Islet of Langerhans (tissue), 1 donor: ENCODE measurements at regions not wholly inside any gene's neighbourhood (a gene's known extent, or its start where the extent isn't known, plus 50 kb on each side); places are given as distances from the start of the nearest gene placed in this dataset.
"Not testable (repeated sequence)": the region's sequence is repeated elsewhere in the genome, so short reads cannot be mapped to it uniquely, and the experiment has no call there.

Experiments
- FAIRE-seq: peaks from one replicate; lab custom pipeline; 2011; peaks lifted over from hg19 to GRCh38; lab: Jason Lieb, UNC

DNA sequence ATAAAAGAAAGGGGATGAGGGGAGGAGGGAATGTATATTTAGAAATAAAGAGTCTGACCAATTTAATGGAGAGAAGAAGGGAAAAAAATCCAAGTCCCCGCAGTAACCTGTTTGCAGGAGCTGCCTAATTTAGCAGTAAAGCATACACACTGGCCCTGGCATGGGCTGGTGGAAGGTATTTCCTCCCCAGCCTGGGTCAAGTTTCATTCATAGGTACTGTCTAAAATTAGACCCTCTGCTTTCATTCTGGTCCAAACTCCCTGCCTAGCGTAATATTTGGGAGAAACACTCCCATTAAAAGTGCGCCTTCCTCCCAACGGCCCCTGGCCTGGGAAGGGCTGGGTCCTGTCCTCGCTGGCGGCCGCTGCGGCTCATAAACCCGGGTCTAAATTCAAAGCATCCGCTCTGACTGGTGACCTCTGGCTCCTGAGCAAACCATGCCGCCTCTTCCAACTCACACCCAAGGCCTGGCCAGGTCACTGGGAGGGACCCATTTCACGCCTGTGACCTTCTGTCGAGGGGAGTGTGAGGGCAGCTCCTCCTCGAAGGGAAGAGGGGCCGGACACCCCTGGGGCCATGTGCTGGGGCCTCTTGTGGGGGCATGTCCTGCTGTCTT is 123.2 kb downstream of the FGF18 start:
- FAIRE-seq: no peak

- no peak for FAIRE-seq
Measured at GRCh38 chr5:171543148-171543815, 123.8 kb downstream of the FGF18 start.

- FAIRE-seq: no peak
Measured at GRCh38 chr5:171544913-171545765, 125.7 kb downstream of the FGF18 start.

- FAIRE-seq: no peak
Measured at GRCh38 chr5:171549274-171549673, 129.8 kb downstream of the FGF18 start.

GRCh38 chr5:171553817-171554216 is 134.4 kb downstream of the FGF18 start:
- FAIRE-seq: not testable (repeated sequence)

DNA sequence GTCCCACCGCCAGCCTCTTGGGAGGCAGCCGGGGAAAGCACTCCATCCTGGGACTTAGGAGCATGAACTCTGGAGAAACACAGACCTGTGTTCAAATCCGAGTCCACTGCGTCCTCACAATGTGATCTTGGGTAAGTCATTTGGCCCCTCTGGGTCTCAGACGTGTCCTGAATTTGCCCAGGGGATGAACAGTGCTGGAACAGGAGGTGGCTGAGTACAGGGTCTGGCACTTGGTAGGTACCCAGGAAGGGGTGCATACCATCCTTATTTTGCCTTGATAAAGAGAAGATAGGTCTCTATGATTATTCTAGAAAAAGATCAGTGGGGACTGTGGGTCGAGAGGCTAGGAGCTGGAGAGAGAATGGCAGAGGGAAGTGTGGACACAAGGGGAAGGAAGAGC is 135.7 kb downstream of the FGF18 start:
- no peak for FAIRE-seq

DNA sequence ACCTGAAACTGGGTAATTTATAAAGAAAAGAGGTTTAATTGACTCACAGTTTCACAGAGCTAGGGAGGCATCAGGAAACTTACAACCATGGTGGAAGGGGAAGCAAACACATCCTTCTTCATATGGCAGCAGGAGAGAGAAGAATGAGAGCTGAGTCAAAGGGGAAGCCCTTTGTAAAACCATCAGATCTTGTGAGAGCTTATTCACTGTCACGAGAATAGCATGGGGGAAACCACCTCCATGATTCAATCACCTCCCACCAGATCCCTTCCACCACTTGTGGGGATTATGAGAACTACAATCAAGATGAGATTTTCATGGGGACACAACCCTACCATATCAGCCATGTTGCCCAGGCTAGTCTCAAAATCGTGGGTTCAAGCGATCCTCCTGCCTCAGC is 143.4 kb downstream of the FGF18 start:
- FAIRE-seq: no peak

- no peak for FAIRE-seq
Measured at GRCh38 chr5:171568389-171568788, 148.9 kb downstream of the FGF18 start.

DNA sequence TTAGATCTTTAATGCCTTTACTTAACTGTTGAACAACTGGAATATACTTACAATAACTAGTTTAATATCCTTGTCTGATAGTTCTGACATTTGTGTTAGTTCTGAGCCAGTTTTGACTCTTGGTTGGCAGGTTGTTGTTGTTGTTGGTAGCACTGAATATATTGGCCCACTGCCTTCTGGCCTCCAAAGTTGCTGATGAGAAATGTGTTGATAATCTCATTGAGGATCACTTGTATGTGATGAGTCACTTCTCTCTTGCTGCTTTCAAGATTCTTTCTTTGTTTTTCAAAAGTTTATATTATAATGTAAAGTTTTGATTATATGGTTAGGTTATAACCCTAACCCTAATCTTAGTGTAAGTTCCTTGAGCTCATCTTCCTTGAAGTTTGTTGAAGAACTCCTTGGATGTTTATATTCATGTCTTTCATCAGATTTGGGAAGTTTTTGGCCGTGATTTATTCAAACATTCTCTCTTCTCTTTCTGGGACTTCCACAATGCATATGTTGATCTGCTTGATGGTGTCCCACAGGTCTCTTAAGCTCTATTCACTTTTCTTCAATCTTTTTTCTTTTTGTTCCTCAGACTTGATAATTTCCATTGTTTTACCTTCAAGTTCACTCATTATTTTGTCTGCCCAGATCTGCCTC is 149.7 kb downstream of the FGF18 start:
- FAIRE-seq: no peak

DNA sequence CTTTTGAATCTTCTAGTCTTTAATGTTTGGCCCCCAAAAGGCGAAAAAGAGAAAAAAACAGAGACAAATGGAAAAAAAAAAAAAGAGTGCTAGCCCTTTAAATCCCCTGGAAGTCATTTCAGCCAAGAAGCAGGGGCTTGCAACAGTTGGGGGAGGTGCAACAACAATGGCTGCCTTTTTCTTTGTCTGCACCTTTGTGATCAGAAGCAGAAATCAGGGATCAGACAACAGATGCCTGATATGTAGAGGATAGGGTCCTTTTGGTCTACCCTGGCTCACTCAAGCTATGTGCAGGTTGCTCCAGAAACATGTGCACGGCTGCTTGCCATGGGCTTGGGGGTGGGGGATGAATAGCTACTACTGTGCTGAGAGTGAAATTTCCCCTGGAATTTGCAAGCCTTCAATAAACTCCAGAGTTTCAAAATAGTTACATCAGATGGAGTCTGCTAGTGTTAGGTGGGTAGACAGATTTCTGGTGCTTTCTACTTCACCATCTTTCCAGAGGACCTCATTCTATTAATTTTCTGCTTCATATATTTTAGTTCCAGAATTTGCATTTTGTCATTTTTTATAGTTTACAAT is 150.9 kb downstream of the FGF18 start:
- FAIRE-seq: no peak

GRCh38 chr5:171571663-171572062 is 152.2 kb downstream of the FGF18 start:
- FAIRE-seq: no peak

DNA sequence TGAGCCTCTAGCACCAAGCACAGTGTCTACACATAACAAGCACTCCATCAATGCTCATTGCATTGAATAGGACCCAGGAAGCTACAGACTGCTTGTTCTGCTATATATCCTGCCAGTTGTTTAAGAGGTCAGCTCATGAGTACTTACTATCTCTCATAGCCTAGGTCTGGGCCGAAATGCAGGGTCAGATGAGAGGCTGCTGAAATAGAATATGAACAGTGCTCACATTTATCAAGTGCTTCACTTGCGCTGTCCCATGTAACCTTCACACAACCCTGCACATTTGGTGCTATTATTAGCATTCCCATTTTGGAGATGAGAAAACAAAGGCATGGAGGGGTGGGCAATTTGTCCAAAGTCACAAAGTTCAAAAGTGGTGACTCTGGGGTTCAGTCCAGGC is 153.6 kb downstream of the FGF18 start:
- no peak for FAIRE-seq

DNA sequence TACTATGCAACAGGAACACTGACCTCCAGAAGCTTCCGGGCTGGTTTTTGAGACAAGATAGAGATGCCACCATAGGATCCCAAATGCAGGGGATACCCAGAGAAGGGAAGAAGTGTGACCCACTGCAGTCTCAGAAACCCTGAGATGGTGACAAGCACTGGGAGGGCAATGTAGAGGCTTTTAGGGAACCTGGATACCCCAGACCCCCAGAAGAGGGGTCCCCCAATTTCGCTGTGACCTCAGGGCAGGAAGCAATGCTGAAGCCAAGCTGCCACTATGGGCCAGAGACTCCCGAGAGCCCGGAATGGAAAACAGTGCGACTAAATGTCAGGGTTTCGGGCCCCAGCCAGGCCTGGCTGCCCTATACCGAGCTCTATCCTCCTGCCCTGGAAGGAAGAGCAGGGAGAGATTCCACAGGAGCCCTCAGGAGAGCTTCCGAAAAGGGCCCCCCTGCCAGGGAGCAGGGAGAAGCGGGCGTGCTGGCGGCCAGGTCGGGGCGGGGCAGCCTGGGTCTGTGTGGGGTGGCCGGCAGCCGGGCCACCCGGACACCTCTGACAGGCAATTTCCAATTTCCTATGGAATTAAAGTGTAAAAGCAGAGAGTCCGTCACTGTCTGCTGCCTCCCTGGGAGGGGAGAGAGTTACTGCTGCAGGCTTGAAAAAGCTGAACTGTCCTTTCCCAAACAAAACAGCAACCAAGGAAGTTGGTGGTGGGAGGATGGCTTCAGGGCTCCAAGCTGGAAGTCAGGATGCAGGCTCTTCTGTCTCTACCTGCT is 154.2 kb downstream of the FGF18 start:
- no peak for FAIRE-seq

- no peak for FAIRE-seq
Measured at GRCh38 chr5:171574376-171574775, 154.9 kb downstream of the FGF18 start.

DNA sequence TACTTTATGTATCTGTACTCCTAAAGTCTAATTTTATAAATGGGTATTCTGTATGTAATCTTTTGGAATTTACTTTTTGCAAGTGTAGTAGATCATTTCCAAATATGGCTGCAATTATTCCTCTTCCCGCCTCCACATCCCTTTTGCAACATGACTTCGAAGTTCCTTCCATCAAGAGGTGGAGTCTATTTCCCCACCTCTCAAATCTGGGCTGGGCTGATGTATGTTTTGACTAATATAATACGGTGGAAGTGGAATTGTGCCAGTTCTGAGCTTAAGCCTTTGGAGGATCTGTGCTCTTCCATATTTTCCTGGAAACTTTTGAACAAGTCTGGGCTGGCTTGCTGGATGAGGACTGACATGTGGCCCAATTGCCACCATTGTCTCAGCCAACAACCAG is 155.9 kb downstream of the FGF18 start:
- no peak for FAIRE-seq

GRCh38 chr5:171575808-171576207 is 156.4 kb downstream of the FGF18 start:
- FAIRE-seq: no peak

DNA sequence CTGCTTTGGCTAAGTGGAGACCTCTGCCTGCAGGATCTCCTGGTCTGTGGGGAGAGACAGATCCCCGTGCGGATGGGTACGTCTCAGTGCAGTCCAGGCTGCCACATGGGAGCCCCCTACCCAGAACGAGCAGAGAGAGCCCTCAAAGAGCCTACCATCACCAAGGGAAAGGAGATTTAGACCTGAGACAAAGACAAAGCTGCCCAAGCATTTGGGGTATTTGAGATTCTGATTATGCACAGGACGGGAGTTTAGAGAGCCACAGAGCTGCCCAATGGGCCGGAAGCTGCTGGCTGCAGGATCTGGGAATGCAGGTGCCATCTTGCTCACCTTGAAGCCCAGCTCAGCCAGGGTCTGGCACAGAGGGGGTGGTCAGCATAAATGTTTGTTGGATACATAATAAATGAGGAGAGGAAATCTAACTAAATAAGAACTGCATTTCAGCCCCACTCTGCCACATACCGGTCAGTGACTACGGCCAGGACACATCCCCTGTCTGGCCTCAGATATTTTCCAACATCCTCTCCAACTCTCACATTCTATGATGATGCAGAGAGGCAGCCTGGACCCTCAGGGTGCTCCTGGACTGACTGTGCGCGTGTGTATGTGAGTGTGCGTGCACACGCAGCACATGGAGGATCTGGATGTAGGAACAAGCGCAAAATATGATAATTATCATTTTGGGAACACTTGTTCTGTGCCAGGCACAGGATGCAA is 157.8 kb downstream of the FGF18 start:
- FAIRE-seq: no peak

DNA sequence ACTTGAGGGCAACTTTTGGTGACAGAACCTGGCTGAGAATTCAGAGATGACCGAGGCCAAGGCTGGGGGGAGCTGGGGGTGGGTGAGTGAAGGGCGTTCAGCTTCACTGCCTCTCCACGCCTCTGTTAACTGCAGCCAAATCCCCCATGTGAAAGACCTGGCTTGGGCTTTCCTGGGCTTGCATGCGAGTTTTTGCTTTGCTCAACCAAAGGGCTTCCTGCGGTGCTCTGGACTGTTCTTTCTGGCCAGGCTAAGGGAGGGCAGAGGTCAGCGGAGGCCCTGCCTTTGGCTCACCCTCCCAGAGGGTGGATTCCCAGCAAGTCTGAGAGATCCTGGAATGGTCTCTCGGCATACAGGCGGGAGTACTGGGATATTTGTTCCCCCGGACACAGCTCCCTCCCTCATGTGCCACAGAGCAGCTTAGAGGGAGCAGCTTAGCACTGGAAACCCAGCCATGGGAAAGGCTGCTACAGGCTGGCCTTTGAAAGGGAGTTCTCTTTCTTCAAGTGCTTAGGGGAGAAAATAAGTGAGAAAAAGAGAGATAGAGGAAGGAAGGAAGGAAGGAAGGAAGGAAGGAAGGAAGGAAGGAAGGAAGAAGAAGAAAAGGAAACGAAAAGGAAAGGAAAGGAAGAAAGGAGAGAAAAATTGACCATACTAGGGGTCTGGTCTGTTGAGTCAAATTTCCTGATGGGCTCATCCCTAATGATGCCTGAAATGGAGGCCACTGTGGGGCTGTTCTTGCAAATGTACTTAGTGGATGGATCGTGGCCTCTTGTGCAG is 158.8 kb downstream of the FGF18 start:
- FAIRE-seq: no peak

DNA sequence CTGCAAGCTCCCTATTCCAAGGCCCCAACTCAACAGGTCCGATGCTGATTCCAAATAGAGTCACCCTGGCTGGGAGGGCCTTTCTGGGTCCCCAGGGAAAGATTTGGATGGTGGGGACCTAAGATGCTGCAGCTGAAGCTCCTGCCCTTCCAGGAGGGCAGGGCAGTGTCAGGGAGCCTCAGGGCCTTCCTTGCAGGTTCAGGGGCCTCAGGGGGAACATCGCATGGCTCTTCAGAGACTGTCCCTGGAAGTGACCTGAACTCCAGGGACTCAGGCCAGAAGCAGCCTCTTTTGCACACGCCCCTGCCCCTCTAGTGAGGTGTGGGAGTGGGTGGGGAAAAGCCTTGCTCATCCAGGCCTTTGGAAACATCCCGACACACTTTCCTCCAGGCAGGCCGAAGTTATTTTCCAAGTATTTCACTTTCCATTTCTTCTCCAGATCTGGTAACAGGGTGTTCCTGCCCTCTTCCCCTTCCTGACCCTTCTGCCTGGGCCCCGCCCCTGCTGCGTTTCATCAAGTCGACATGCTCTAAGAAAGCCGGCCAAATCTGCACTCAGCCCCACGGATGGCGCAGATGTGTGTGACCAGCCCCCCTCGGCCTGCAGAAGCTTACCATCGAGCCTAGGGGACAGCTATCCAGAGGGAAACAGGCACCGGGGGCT is 159.5 kb downstream of the FGF18 start:
- no peak for FAIRE-seq

DNA sequence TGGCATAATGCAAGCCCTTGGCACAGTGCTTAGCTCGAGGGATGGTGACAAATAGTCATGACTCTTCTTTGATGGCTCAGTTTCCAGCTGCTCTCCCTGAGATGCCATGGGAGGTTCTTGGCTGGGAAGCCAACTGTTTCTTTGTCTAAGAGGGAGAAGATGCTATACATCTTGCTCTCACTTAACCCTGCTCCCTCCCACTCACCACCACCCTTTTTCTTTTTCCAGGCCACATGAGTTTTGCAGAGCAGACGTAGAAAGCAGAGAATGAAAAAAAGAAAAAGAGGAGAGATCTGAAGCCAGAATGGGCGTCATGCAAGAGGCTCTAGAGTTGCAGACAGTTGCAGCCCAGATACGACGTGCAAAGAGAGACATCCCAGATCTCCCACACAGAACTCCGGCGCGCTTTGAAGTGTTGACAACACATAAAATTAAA is 160.5 kb downstream of the FGF18 start:
- FAIRE-seq: no peak
